Stimulated activated naive CD4-positive, alpha-beta T cell treated with Interleukin-2 at 50 U/mL for 16 hours (primary cell): ENCODE measurements at regions not wholly inside any gene's neighbourhood (a gene's known extent, or its start where the extent isn't known, plus 50 kb on each side); places are given as distances from the start of the nearest gene placed in this dataset.

ENCODE experiments used
- DNase-seq: peaks from one replicate; lab custom pipeline; 2025; lab: John Stamatoyannopoulos, UW

GRCh38 chr6:140320081-140321080 lies 945.9 kb upstream of the CITED2 start:
- no peak for DNase-seq

- no peak for DNase-seq
Observed at GRCh38 chr6:140319209-140319608, 944.8 kb upstream of the CITED2 start.

GRCh38 chr6:140318408-140318807 lies 944.0 kb upstream of the CITED2 start:
- no peak for DNase-seq

- no peak for DNase-seq
Observed at GRCh38 chr6:140317950-140318349, 943.5 kb upstream of the CITED2 start.

DNA sequence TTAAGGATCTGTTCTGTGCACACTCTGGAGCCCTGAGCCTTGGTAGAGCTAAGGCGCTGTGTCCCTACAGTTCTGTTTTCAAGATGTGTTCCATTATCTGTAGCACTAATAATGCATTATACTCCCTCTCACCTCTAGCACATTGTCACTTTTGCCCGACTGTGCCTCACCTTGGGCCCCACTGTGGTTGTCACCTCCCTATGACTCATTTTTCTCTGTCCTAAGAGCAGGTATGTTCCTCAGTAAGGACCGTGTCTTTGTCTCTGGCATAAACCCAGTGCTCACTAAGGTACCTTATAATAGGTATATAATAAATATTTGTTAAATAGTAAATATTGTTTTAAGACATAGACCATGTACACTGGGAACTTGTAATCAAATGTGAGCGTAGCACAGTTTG lies 942.5 kb upstream of the CITED2 start:
- DNase-seq = no peak

DNA sequence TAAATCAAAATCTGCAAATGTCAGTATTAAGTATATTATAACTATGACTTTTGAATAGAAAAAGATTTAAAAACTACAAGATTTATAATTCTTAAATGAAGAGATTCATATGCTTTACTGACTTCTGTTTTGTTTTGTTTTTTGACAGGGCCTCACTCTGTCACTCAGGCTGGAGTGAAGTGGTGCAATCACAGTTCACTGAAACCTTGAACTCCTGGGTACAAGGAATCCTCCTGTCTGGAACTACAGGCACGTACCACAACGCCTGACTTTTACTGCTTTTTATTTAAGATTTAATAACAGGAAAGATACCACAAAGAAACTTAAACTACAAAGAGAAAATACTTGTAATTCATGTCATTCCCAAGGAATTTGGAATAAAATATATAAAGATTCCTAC lies 940.2 kb upstream of the CITED2 start:
- no peak for DNase-seq

DNA sequence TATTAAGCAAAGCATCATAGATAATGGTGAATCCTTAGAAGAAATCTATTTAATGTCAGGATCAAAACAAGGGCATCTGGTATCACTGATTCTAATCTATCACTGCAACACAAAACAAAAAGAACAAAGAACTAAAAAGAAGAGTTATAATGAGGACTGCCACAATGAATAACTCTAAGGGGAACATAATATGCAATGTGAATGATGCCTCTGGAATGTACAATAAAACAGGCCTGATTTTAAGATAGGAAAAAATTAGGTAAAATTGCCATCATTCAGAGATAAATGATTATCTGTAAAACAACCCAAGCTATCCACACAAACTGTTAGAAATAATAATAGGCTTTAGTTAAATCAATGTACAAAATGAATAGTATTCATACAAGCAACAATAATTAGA lies 936.7 kb upstream of the CITED2 start:
- no peak for DNase-seq

GRCh38 chr6:140303218-140303949 lies 928.9 kb upstream of the CITED2 start:
- DNase-seq = no peak

GRCh38 chr6:140300331-140300730 lies 925.9 kb upstream of the CITED2 start:
- no peak for DNase-seq

GRCh38 chr6:140289186-140289585 lies 914.7 kb upstream of the CITED2 start:
- DNase-seq = no peak

DNA sequence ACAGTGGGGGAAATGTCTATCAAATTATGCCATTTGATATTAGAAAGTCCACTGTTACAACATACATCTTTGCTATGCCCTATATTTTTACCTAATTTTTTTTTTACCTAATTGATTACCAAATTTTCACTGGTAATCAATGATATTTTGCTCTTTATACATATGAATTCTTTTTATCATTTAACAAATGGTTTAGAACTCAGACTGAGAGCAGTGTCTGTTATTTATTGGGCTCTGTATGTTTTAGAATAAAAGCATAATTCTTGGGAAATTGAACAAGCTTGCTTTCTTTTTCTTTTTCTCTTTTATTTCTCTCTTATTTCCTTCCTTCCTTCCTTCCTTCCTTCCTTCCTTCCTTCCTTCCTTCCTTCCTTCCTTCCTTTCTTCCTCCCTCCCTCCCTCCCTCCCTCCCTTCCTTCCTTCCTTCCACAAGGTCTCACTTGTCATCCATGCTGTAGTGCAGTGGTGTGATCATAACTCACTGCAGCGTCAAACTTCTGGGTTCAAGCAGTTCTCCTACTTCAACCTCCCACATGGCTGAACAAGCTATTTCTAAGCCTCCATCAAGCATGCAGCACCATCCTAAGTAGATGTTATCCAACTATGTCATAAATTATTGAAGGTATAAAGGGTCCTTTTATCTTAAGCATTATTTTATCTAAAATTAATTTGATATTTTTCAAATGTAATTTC lies 911.7 kb upstream of the CITED2 start:
- DNase-seq = no peak

GRCh38 chr6:140285471-140285870 lies 911.0 kb upstream of the CITED2 start:
- no peak for DNase-seq

DNA sequence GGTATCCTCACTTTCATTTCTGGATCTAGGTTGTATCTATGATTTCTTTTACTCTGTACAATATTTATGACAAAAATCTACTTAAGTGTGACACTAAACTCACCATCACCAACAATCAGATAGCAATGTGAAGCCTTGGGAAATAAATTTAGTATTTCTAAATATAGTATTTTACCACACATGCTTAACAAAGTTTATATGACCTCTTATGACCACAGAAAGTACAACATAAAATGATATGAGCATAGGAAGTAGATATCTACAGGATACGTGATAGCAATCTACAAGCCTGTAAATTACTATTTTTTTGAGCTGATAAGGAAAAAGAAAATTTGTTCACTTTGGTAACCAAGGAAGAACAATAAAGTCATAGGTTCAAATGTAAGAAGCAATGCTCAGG lies 910.4 kb upstream of the CITED2 start:
- no peak for DNase-seq

- DNase-seq = no peak
Observed at GRCh38 chr6:140283197-140283596, 908.7 kb upstream of the CITED2 start.

GRCh38 chr6:140281767-140282166 lies 907.3 kb upstream of the CITED2 start:
- DNase-seq = no peak

- no peak for DNase-seq
Observed at GRCh38 chr6:140281236-140281635, 906.8 kb upstream of the CITED2 start.

DNA sequence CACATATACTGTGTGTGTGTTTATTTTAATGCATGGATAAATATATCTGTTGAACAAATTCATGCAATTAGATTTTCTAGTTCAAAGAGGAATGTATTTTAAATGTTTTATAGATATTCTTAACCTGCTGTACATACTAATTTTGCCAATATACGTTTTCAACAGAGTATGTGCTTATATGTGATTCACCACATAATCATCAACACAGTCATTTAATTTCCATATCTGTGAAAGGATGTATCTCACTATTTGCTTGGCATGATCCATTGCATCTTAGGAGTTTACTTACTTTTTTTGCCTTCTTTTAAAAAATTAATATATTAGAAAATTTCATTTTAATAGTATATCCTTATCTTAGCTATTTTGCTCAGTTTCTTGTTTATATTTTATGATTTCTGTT lies 902.3 kb upstream of the CITED2 start:
- no peak for DNase-seq

DNA sequence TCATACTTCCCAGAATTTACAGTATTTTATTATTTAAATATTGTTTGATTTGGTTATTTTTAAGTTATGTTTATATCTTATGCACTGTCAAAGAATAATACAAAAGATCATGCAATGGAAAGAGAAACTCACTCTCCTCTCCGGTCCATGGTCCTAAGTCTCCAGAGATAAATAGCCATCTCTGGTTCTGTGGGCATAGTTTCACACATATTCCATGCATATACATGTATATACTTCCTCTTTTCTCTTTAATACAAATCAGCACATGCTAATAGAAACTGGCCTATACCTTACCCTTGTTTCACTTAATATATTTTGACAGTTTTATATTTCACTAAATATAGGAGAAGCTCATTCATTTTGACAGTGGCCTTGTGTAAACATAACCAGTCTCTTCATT lies 901.7 kb upstream of the CITED2 start:
- no peak for DNase-seq

GRCh38 chr6:140275725-140276124 lies 901.3 kb upstream of the CITED2 start:
- DNase-seq = no peak

DNA sequence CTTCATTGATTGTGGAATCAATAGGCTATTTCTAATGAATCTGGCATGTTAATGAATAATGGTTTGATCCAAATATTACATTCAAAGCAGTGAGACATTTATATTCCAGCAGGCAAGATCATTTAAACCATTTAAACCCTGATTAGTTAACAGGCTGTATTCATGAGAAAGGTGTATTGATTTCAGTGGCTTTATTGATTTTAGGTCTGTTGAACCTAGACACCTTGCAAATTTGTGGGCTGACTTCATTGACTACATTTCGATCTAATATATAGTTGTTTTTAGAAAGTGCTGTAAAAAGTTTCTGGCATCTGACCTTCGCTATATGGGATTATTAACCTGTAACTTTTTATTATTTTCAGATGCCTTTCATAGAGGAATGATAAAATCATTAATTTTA lies 900.1 kb upstream of the CITED2 start:
- no peak for DNase-seq

GRCh38 chr6:140271759-140272377 lies 897.4 kb upstream of the CITED2 start:
- DNase-seq = no peak

GRCh38 chr6:140269591-140270165 lies 895.2 kb upstream of the CITED2 start:
- no peak for DNase-seq
